WTC11 (cell line): ENCODE measurements at regions not wholly inside any gene's neighbourhood (a gene's known extent, or its start where the extent isn't known, plus 50 kb on each side); places are given as distances from the start of the nearest gene placed in this dataset.

ENCODE experiments used
- ATAC-seq: fragments of 200-7000 bp; cut with Tn5 transposase; 2 replicates; pipeline ENCODE4 v1.10.0; 2021; ENCODE audit warnings: mild to moderate bottlenecking, moderate library complexity
- CTCF ChIA-PET: fragments of 300-600 bp; sonication (Branson Sonifier 250); formaldehyde crosslinking; loops from one replicate; lab custom pipeline; 2021; ENCODE audit warnings: antibody characterized with exemption; lab: Charles Lee
- POLR2A ChIA-PET: fragments of 350-600 bp; sonication (Branson Sonifier 250); formaldehyde crosslinking; loops from one replicate; lab custom pipeline; 2021; ENCODE audit warnings: antibody characterized with exemption; lab: Charles Lee
- DNase-seq: peaks from one replicate; pipeline ENCODE4 v3.0.0; 2021; ENCODE audit warnings: low spot score
- H3K27ac Mint-ChIP-seq: 2 replicates; pipeline ENCODE4 v1.8.0; 2021; ENCODE audit warnings: mixed read lengths
- H3K27me3 Mint-ChIP-seq: 2 replicates; pipeline ENCODE4 v1.8.0; 2021; ENCODE audit warnings: low read depth, mild to moderate bottlenecking, moderate library complexity, mixed read lengths
- H3K36me3 Mint-ChIP-seq: 2 replicates; pipeline ENCODE4 v1.8.0; 2021; ENCODE audit warnings: mixed read lengths
- H3K4me1 Mint-ChIP-seq: 2 replicates; pipeline ENCODE4 v1.8.0; 2022; ENCODE audit warnings: mixed read lengths
- H3K4me3 Mint-ChIP-seq: 2 replicates; pipeline ENCODE4 v1.8.0; 2021; ENCODE audit warnings: mild to moderate bottlenecking, moderate library complexity, mixed read lengths
- H3K9me3 Mint-ChIP-seq: 2 replicates; pipeline ENCODE4 v1.8.0; 2021; ENCODE audit warnings: mixed read lengths
- ATF1 ChIP-seq: sonication (generic); formaldehyde crosslinking; IDR thresholded peaks from 2 replicates; pipeline ENCODE4 v1.8.1; 2023; ENCODE audit warnings: mild to moderate bottlenecking, moderate library complexity, missing genetic modification reagents
- CBFB ChIP-seq: sonication (generic); formaldehyde crosslinking; IDR thresholded peaks from 2 replicates; pipeline ENCODE4 v1.8.1; 2022; ENCODE audit warnings: mild to moderate bottlenecking, low read depth, missing genetic modification reagents
- E2F1 ChIP-seq: sonication (generic); formaldehyde crosslinking; IDR thresholded peaks from 2 replicates; pipeline ENCODE4 v1.8.0; 2022; ENCODE audit warnings: mild to moderate bottlenecking, missing genetic modification reagents
- GRHL2 ChIP-seq: fragments of 250-450 bp; sonication (Bioruptor Pico); IDR thresholded peaks from 2 replicates; pipeline ENCODE4 v1.8.0; 2022; ENCODE audit warnings: mild to moderate bottlenecking, moderate library complexity; ENCODE audit not compliant: insufficient replicate concordance, severe bottlenecking
- MXD4 ChIP-seq: fragments of 250-450 bp; sonication (Bioruptor Pico); IDR thresholded peaks from 2 replicates; pipeline ENCODE4 v1.8.0; 2021; ENCODE audit warnings: mild to moderate bottlenecking, moderate library complexity, borderline replicate concordance
- NFATC4 ChIP-seq: fragments of 250-450 bp; sonication (Bioruptor Pico); IDR thresholded peaks from 2 replicates; pipeline ENCODE4 v1.9.0; 2021; ENCODE audit warnings: mild to moderate bottlenecking
- NFE2L1 ChIP-seq: sonication (generic); formaldehyde crosslinking; IDR thresholded peaks from 2 replicates; pipeline ENCODE4 v1.8.1; 2023; ENCODE audit warnings: missing genetic modification reagents
- NR2C2 ChIP-seq: sonication (generic); formaldehyde crosslinking; IDR thresholded peaks from 2 replicates; pipeline ENCODE4 v1.8.0; 2022; ENCODE audit warnings: mild to moderate bottlenecking, missing genetic modification reagents
- NR3C1 ChIP-seq: sonication (generic); formaldehyde crosslinking; conservative IDR thresholded peaks from 2 replicates; pipeline ENCODE4 v1.8.1; 2023; ENCODE audit warnings: low read depth, mild to moderate bottlenecking, missing genetic modification reagents
- RELA ChIP-seq: sonication (generic); formaldehyde crosslinking; IDR thresholded peaks from 2 replicates; pipeline ENCODE4 v1.8.1; 2022; ENCODE audit warnings: missing genetic modification reagents, mild to moderate bottlenecking, borderline replicate concordance
- SMAD3 ChIP-seq: sonication (generic); formaldehyde crosslinking; IDR thresholded peaks from 2 replicates; pipeline ENCODE4 v1.8.0; 2022; ENCODE audit warnings: missing genetic modification reagents, mild to moderate bottlenecking, borderline replicate concordance
- TEAD4 ChIP-seq: sonication (generic); formaldehyde crosslinking; IDR thresholded peaks from 2 replicates; pipeline ENCODE4 v1.8.0; 2022; ENCODE audit warnings: mild to moderate bottlenecking, missing genetic modification reagents
- USF1 ChIP-seq: sonication (generic); formaldehyde crosslinking; IDR thresholded peaks from 2 replicates; pipeline ENCODE4 v1.8.0; 2022; ENCODE audit warnings: mild to moderate bottlenecking, missing genetic modification reagents
- ZNF425 ChIP-seq: fragments of 250-450 bp; sonication (Bioruptor Pico); conservative IDR thresholded peaks from 2 replicates; pipeline ENCODE4 v1.9.0; 2021; ENCODE audit warnings: mild to moderate bottlenecking
- TF ChIP-seq, protein P1 (sequence below): sonication (generic); formaldehyde crosslinking; IDR thresholded peaks from 2 replicates; pipeline ENCODE4 v1.8.1; 2023; ENCODE audit warnings: mild to moderate bottlenecking, missing genetic modification reagents
- TF ChIP-seq, protein P2 (sequence below): fragments of 250-450 bp; sonication (Bioruptor Pico); IDR thresholded peaks from 2 replicates; pipeline ENCODE4 v1.8.0; 2021; ENCODE audit warnings: mild to moderate bottlenecking
- TF ChIP-seq, protein P3 (sequence below): sonication (generic); formaldehyde crosslinking; IDR thresholded peaks from 2 replicates; pipeline ENCODE4 v1.8.1; 2023; ENCODE audit warnings: mild to moderate bottlenecking, missing genetic modification reagents, moderate library complexity
- TF ChIP-seq, protein P4 (sequence below): sonication (generic); formaldehyde crosslinking; IDR thresholded peaks from 2 replicates; pipeline ENCODE4 v1.8.0; 2023; ENCODE audit warnings: mild to moderate bottlenecking, missing genetic modification reagents
- TF ChIP-seq, protein P5 (sequence below): fragments of 250-450 bp; sonication (Bioruptor Pico); IDR thresholded peaks from 2 replicates; pipeline ENCODE4 v1.9.0; 2021; ENCODE audit warnings: moderate library complexity, mild to moderate bottlenecking, inconsistent platforms, borderline replicate concordance
- TF ChIP-seq, protein P6 (sequence below): sonication (generic); formaldehyde crosslinking; IDR thresholded peaks from 2 replicates; pipeline ENCODE4 v1.8.1; 2022; ENCODE audit warnings: low read depth, mild to moderate bottlenecking, moderate library complexity, missing genetic modification reagents, borderline replicate concordance

DNA sequence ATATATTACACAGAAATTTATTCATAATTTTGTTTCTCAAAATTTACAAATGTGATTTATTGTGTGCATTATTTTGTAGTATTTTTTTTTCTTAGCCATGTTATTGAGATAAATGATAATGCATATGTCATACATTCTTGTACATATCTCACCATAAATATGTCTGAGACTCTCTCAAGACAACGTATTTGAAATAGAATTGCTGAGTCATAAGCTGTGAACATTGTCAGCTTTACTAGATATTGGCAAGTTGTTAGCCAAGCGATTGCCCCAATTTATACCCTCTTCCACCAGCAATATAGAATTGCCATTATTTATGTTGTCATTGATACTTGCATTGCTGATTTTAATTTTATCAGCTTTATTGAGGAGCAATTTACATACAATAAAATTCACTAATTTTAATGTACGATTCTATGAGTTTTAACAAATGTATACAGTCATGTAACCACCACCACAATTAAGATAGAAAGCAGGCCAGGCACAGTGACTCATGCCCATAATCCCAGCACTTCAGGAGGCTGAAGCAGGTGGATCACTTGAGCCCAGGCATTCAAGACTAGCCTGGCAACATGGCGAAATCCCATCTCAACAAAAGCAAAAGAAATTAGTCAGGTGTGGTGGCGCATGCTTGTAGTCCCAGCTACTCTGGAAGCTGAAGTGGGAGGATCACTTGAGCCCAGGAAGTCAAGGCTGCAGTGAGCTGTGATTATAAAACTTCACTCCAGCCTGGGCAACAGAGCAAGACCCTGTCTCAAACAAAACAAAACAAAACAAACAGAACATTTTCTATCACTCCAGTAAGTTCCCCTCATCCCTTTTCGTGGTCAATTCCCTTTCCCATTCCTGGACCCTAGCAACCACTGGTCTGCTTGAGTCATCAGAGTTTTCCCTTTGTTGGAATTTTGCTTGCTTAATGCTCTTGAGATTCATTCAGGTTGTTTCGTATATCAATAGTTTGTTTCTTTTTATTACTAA lies 373.1 kb downstream of the MFSD1 start:
- ChIA-PET CTCF (interaction anchor here (0.8 to 1.4 kb wide), 2 partner anchors 17 to 78 kb away, joined by 3 read pairs; no protein-coding TSS in a partner anchor), POLR2A (no interaction called here)

More for the DNA sequence above, 373.1 kb downstream of the MFSD1 start:
- Mint-ChIP-seq H3K4me3 (no peak overlapping the region), H3K27ac (no peak overlapping the region), H3K27me3 (no peaks in the 10 kb centered on the region), H3K4me1 (no peaks in the 10 kb centered on the region), H3K36me3 (no peaks in the 10 kb centered on the region), H3K9me3 (no peaks in the 10 kb centered on the region)
- no peak for ATAC-seq
- TF ChIP-seq RELA (CRISPR knock-in tag) (no peak), ZNF425 (CRISPR knock-in tag) (no peak), NFATC4 (CRISPR knock-in tag) (no peak), GRHL2 (CRISPR knock-in tag) (no peak), SMAD3 (CRISPR knock-in tag) (no peak), MXD4 (CRISPR knock-in tag) (no peak), USF1 (CRISPR knock-in tag) (no peak), TEAD4 (no peak), NFE2L1 (CRISPR knock-in tag) (no peak), ATF1 (CRISPR knock-in tag) (no peak), E2F1 (no peak), CBFB (CRISPR knock-in tag) (no peak), NR2C2 (CRISPR knock-in tag) (no peak), NR3C1 (no peak)
- TF ChIP-seq, protein P1, sequence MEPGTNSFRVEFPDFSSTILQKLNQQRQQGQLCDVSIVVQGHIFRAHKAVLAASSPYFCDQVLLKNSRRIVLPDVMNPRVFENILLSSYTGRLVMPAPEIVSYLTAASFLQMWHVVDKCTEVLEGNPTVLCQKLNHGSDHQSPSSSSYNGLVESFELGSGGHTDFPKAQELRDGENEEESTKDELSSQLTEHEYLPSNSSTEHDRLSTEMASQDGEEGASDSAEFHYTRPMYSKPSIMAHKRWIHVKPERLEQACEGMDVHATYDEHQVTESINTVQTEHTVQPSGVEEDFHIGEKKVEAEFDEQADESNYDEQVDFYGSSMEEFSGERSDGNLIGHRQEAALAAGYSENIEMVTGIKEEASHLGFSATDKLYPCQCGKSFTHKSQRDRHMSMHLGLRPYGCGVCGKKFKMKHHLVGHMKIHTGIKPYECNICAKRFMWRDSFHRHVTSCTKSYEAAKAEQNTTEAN (CRISPR knock-in tag) = no peak
- TF ChIP-seq, protein P2, sequence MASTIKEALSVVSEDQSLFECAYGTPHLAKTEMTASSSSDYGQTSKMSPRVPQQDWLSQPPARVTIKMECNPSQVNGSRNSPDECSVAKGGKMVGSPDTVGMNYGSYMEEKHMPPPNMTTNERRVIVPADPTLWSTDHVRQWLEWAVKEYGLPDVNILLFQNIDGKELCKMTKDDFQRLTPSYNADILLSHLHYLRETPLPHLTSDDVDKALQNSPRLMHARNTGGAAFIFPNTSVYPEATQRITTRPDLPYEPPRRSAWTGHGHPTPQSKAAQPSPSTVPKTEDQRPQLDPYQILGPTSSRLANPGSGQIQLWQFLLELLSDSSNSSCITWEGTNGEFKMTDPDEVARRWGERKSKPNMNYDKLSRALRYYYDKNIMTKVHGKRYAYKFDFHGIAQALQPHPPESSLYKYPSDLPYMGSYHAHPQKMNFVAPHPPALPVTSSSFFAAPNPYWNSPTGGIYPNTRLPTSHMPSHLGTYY (CRISPR knock-in tag) = no peak
- TF ChIP-seq, protein P3, sequence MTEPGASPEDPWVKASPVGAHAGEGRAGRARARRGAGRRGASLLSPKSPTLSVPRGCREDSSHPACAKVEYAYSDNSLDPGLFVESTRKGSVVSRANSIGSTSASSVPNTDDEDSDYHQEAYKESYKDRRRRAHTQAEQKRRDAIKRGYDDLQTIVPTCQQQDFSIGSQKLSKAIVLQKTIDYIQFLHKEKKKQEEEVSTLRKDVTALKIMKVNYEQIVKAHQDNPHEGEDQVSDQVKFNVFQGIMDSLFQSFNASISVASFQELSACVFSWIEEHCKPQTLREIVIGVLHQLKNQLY (CRISPR knock-in tag) = no peak
- TF ChIP-seq, protein P4, sequence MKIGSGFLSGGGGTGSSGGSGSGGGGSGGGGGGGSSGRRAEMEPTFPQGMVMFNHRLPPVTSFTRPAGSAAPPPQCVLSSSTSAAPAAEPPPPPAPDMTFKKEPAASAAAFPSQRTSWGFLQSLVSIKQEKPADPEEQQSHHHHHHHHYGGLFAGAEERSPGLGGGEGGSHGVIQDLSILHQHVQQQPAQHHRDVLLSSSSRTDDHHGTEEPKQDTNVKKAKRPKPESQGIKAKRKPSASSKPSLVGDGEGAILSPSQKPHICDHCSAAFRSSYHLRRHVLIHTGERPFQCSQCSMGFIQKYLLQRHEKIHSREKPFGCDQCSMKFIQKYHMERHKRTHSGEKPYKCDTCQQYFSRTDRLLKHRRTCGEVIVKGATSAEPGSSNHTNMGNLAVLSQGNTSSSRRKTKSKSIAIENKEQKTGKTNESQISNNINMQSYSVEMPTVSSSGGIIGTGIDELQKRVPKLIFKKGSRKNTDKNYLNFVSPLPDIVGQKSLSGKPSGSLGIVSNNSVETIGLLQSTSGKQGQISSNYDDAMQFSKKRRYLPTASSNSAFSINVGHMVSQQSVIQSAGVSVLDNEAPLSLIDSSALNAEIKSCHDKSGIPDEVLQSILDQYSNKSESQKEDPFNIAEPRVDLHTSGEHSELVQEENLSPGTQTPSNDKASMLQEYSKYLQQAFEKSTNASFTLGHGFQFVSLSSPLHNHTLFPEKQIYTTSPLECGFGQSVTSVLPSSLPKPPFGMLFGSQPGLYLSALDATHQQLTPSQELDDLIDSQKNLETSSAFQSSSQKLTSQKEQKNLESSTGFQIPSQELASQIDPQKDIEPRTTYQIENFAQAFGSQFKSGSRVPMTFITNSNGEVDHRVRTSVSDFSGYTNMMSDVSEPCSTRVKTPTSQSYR (CRISPR knock-in tag) = no peak
- TF ChIP-seq, protein P5, sequence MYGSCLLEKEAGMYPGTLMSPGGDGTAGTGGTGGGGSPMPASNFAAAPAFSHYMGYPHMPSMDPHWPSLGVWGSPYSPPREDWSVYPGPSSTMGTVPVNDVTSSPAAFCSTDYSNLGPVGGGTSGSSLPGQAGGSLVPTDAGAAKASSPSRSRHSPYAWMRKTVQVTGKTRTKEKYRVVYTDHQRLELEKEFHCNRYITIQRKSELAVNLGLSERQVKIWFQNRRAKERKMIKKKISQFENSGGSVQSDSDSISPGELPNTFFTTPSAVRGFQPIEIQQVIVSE (CRISPR knock-in tag) = no peak
- TF ChIP-seq, protein P6, sequence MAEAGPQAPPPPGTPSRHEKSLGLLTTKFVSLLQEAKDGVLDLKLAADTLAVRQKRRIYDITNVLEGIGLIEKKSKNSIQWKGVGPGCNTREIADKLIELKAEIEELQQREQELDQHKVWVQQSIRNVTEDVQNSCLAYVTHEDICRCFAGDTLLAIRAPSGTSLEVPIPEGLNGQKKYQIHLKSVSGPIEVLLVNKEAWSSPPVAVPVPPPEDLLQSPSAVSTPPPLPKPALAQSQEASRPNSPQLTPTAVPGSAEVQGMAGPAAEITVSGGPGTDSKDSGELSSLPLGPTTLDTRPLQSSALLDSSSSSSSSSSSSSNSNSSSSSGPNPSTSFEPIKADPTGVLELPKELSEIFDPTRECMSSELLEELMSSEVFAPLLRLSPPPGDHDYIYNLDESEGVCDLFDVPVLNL (CRISPR knock-in tag) = no peak
- DNase-seq = no peak
